ENCODE measurements at regions not wholly inside any gene's neighbourhood (a gene's known extent, or its start where the extent isn't known, plus 50 kb on each side); places are given as distances from the start of the nearest gene placed in this dataset.

DNA sequence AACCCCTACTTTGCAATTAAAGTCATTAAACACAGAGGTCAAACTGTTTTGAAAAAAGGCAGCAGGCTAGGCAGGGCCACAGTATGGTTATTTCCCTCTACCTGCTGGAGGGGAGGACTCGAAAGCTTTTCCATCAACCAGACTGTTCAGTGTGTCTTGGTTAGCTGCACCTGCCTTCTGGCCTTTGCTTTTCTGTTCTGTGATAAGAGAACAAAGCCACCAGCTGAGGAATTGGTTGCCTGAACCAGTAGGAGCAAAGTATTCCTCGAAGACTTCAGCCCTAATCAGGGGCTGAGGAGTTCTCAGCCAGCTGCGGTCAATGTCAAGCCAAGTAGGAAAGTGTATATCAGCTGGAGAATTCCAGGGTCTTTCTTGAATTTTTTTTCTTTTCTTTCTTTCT, 132.5 kb downstream of the SOX2 start:
- no peak for DNase-seq (ENCODE audit: low read depth in 1 of 2, low spot score in 1 of 2)
- no peak overlapping the region for H3K27ac ChIP-seq (replicated peaks)
- no peaks in the 10 kb centered on the region for H3K27me3 ChIP-seq (ENCODE audit: insufficient read depth, poor library complexity, severe bottlenecking)
- TF ChIP-seq POLR2AphosphoS5 (IDR thresholded peaks at IDR 0.05; ENCODE audit: low read depth) (no peak), SPI1 (IDR thresholded peaks at IDR 0.05; ENCODE audit: borderline replicate concordance, low read depth) (no peak), GABPA (IDR thresholded peaks at IDR 0.05; ENCODE audit: low read depth) (no peak)
- TF ChIP-seq, protein P1, sequence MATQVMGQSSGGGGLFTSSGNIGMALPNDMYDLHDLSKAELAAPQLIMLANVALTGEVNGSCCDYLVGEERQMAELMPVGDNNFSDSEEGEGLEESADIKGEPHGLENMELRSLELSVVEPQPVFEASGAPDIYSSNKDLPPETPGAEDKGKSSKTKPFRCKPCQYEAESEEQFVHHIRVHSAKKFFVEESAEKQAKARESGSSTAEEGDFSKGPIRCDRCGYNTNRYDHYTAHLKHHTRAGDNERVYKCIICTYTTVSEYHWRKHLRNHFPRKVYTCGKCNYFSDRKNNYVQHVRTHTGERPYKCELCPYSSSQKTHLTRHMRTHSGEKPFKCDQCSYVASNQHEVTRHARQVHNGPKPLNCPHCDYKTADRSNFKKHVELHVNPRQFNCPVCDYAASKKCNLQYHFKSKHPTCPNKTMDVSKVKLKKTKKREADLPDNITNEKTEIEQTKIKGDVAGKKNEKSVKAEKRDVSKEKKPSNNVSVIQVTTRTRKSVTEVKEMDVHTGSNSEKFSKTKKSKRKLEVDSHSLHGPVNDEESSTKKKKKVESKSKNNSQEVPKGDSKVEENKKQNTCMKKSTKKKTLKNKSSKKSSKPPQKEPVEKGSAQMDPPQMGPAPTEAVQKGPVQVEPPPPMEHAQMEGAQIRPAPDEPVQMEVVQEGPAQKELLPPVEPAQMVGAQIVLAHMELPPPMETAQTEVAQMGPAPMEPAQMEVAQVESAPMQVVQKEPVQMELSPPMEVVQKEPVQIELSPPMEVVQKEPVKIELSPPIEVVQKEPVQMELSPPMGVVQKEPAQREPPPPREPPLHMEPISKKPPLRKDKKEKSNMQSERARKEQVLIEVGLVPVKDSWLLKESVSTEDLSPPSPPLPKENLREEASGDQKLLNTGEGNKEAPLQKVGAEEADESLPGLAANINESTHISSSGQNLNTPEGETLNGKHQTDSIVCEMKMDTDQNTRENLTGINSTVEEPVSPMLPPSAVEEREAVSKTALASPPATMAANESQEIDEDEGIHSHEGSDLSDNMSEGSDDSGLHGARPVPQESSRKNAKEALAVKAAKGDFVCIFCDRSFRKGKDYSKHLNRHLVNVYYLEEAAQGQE (IDR thresholded peaks at IDR 0.05; ENCODE audit: insufficient replicate concordance, low read depth) = no peak
- TF ChIP-seq, protein P2, sequence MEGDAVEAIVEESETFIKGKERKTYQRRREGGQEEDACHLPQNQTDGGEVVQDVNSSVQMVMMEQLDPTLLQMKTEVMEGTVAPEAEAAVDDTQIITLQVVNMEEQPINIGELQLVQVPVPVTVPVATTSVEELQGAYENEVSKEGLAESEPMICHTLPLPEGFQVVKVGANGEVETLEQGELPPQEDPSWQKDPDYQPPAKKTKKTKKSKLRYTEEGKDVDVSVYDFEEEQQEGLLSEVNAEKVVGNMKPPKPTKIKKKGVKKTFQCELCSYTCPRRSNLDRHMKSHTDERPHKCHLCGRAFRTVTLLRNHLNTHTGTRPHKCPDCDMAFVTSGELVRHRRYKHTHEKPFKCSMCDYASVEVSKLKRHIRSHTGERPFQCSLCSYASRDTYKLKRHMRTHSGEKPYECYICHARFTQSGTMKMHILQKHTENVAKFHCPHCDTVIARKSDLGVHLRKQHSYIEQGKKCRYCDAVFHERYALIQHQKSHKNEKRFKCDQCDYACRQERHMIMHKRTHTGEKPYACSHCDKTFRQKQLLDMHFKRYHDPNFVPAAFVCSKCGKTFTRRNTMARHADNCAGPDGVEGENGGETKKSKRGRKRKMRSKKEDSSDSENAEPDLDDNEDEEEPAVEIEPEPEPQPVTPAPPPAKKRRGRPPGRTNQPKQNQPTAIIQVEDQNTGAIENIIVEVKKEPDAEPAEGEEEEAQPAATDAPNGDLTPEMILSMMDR (IDR thresholded peaks at IDR 0.05; ENCODE audit: insufficient read depth, low read length) = no peak
- H3K4me3 ChIP-seq (replicated peaks; ENCODE audit: insufficient read depth, low read length) = no peak overlapping the region

DNA sequence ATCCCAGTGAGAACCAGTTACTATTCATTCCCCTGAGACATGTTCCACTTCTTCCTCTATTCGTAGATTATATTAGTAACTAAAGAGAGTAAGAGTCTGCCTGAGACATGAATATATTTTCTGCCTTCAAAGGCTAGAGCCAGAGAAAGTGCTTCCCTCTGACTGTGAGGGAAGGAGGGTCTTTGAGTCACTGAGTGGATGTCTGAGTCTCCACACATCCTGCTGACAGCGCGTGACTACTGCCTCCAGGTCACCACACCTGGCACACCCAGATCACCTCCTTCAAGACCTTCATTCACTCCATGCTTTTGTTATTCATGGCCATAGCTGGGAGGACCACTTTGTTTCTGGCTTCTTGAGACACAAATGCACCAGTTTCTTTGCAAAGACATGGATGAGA, 135.6 kb downstream of the SOX2 start:
- H3K4me3 ChIP-seq (replicated peaks; ENCODE audit: insufficient read depth, low read length) = no peak overlapping the region
- no peak for TF ChIP-seq GABPA (IDR thresholded peaks at IDR 0.05; ENCODE audit: low read depth)
- TF ChIP-seq, protein P1 (IDR thresholded peaks at IDR 0.05; ENCODE audit: insufficient replicate concordance, low read depth) = no peak
- TF ChIP-seq, protein P2 (IDR thresholded peaks at IDR 0.05; ENCODE audit: insufficient read depth, low read length) = no peak
- TF ChIP-seq POLR2AphosphoS5 (IDR thresholded peaks at IDR 0.05; ENCODE audit: low read depth) = no peak
- TF ChIP-seq SPI1 (IDR thresholded peaks at IDR 0.05; ENCODE audit: borderline replicate concordance, low read depth) = no peak
- no peaks in the 10 kb centered on the region for H3K27me3 ChIP-seq (ENCODE audit: insufficient read depth, poor library complexity, severe bottlenecking)
- H3K27ac ChIP-seq (replicated peaks) = no peak overlapping the region
- DNase-seq (ENCODE audit: low read depth in 1 of 2, low spot score in 1 of 2) = no peak

GRCh38 chr3:181851063-181851462, 139.3 kb downstream of the SOX2 start:
- TF ChIP-seq, protein P2 (IDR thresholded peaks at IDR 0.05; ENCODE audit: insufficient read depth, low read length) = no peak
- TF ChIP-seq POLR2AphosphoS5 (IDR thresholded peaks at IDR 0.05; ENCODE audit: low read depth) = no peak
- no peak for DNase-seq (ENCODE audit: low read depth in 1 of 2, low spot score in 1 of 2)
- no peak overlapping the region for H3K4me3 ChIP-seq (replicated peaks; ENCODE audit: insufficient read depth, low read length)
- H3K27me3 ChIP-seq (ENCODE audit: insufficient read depth, poor library complexity, severe bottlenecking) = no peaks in the 10 kb centered on the region
- H3K27ac ChIP-seq (replicated peaks) = no peak overlapping the region

GRCh38 chr3:181855825-181856224, 144.1 kb downstream of the SOX2 start:
- TF ChIP-seq, protein P1 (IDR thresholded peaks at IDR 0.05; ENCODE audit: insufficient replicate concordance, low read depth) = no peak
- TF ChIP-seq, protein P2 (IDR thresholded peaks at IDR 0.05; ENCODE audit: insufficient read depth, low read length) = no peak
- TF ChIP-seq GABPA (IDR thresholded peaks at IDR 0.05; ENCODE audit: low read depth) (no peak), SPI1 (IDR thresholded peaks at IDR 0.05; ENCODE audit: borderline replicate concordance, low read depth) (no peak), POLR2AphosphoS5 (IDR thresholded peaks at IDR 0.05; ENCODE audit: low read depth) (no peak)
- Histone ChIP-seq H3K4me3 (replicated peaks; ENCODE audit: insufficient read depth, low read length) (no peak overlapping the region), H3K27me3 (ENCODE audit: insufficient read depth, poor library complexity, severe bottlenecking) (no peaks in the 10 kb centered on the region), H3K27ac (replicated peaks) (no peak overlapping the region)
- no peak for DNase-seq (ENCODE audit: low read depth in 1 of 2, low spot score in 1 of 2)

All from HL-60 (cell line).